Epithelial cell of esophagus (primary cell): ENCODE measurements at regions not wholly inside any gene's neighbourhood (a gene's known extent, or its start where the extent isn't known, plus 50 kb on each side); places are given as distances from the start of the nearest gene placed in this dataset.
A peak's percentile ranks its signal among the peaks of the same experiment; 100 is the strongest.
"Not testable (repeated sequence)": the region's sequence is repeated elsewhere in the genome, so short reads cannot be mapped to it uniquely, and the experiment has no call there.

ENCODE experiments used
- DNase-seq: peaks from one replicate; pipeline ENCODE4 v3.0.0; 2010; ENCODE audit warnings: low read depth
- H3K4me3 ChIP-seq: 2 replicates; pipeline ENCODE4 v1.5.1; 2011; ENCODE audit warnings: mild to moderate bottlenecking, low read length, control low read depth
- CTCF ChIP-seq: IDR thresholded peaks from 2 replicates; pipeline ENCODE4 v1.5.1; 2011; ENCODE audit warnings: low read depth, mild to moderate bottlenecking, low read length, control low read depth, inconsistent platforms; ENCODE audit not compliant: insufficient read depth; ENCODE audit errors: missing control alignments

DNA sequence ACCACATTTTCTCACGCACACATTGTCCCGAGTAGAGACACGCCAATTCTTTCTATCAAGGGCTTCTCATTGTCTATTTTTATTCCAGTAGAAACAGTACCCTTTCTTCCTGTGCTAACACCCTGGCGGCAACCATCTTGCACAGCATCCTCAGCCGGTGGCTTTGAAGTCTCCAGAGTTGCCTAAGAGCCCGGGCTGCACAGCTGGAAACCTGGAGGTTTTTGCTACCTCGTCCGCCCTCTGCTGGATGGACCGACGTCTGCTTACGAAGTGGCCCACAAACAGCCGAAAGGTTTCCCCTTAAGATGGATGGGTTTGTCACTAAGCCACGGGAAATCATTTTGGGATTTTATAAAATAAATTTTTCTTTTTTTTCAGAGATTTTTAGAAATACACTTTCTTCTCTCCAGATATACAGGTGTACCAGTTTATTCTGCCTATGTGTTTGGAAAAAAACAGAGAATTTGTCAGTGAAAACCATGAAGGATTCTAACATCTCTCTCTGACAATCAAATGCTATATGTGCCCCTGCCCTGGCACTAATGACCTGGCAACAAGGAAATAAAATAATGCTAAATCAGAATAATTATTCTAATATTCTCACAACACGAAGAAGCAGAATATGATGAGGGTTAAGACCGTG, 81.8 kb upstream of the FAM204A start:
- H3K4me3 ChIP-seq = no peak overlapping the region
- peak; percentile 92 for TF ChIP-seq CTCF
- peak; percentile 95 for DNase-seq

- H3K4me3 ChIP-seq = no peak overlapping the region
- no peak for DNase-seq
- TF ChIP-seq CTCF = no peak
Observed at GRCh38 chr10:118422241-118422640, 80.1 kb upstream of the FAM204A start.

DNA sequence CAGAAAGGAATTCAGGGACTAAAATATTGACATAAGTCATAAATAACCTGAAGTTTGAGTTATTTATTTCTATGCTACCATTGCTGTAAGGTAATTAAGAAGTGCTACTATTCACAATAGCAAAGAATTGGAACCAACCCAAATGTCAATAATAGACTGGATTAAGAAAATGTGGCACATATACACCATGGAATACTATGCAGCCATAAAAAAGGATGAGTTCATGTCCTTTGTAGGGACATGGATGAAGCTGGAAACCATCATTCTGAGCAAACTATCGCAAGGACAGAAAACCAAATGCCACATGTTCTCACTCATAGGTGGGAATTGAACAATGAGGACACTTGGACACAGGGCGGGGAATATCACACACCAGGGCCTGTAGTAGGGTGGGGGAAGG, 77.9 kb upstream of the FAM204A start:
- DNase-seq, H3K4me3 ChIP-seq: not testable (repeated sequence)

DNA sequence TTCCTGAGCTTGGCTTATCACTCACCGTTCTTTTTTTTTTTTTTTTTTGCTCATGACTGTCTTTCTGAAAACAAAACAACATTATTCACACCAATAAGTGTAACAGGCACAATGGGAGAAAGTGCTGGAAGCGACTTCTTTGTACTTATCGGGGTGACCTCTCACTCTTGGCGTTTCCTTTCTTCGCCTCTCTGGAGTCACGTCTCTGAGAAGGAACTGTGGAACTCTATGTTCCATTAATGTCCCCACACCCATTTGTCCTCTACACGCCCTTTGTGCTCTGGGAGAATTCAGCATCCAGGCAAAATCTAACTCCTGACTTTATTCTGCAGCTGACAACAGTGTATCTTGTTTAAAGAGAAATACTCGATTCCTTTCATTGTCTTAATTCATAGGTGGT, 70.8 kb upstream of the FAM204A start:
- no peak overlapping the region for H3K4me3 ChIP-seq
- no peak for DNase-seq
- no peak for TF ChIP-seq CTCF

DNA sequence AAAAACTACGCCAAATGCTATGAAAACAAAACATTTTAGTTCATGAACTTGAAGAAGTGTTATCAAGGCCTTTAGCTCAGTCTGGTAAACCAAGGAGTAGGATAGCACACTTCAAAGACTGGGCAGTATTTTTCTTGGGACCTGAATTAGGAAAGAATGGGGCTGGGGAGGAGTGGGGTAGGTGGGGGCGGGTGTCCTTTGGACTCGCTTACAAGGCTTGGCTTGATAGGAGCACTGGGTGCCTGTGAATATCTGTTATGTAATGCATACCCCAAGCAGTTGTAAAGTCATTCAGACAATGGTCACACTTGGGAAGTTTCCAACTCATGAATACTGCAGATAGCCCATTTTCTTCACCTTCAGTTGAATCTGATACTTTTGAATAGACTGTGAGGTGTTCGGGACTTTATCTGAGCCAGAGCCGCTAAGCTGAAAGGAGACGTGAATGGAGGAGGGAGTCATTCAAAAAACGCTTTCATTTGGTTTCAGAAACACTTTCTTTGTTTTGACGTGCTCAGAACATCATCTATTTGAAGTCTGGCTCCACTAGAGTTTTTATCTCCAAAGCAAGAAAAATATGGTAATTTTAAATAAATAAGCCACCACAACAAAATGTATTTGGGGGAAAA, 70.1 kb upstream of the FAM204A start:
- no peak for TF ChIP-seq CTCF
- DNase-seq = no peak
- H3K4me3 ChIP-seq = no peak overlapping the region

GRCh38 chr10:118409295-118409694, 67.2 kb upstream of the FAM204A start:
- H3K4me3 ChIP-seq = no peak overlapping the region
- DNase-seq = peak; percentile 56
- TF ChIP-seq CTCF = no peak

DNA sequence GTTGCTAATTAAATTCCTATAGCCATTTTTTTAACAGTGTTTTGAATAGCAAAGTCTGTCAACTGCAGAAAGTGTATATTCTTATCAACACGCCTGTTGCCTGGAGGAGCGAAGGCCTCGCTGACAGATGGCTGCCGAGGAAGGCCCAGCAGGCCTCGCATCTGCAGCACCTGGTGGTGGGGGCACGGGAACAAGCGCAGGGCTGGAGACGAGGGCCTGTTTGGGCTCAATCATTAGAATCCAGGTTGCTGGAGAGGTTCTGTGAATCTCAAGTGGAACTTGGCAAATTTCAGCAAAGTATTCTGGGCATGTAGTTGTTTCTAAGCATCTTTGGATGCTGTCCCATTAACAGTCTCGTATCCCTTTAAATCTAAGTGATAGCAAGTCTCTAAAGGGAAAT, 66.1 kb upstream of the FAM204A start:
- no peak overlapping the region for H3K4me3 ChIP-seq
- TF ChIP-seq CTCF = no peak
- no peak for DNase-seq
